ENCODE measurements at regions not wholly inside any gene's neighbourhood (a gene's known extent, or its start where the extent isn't known, plus 50 kb on each side); places are given as distances from the start of the nearest gene placed in this dataset.

GRCh38 chrX:774536-774935 is 143.9 kb downstream of the SHOX start:
- H3F3A ChIP-seq (ENCODE audit: control insufficient read depth, insufficient read depth) = no peaks in the 10 kb centered on the region
- peaks cover 38% of the 10 kb centered on the region for H3K4me1 ChIP-seq (ENCODE audit: control insufficient read depth, low read length)
- H3K9me2 ChIP-seq (replicated peaks; ENCODE audit: control insufficient read depth, low read length) = no peaks in the 10 kb centered on the region
- no peak overlapping the region for H3K4me3 ChIP-seq (ENCODE audit: low read length)
- no peak overlapping the region for H3K4me2 ChIP-seq (ENCODE audit: low read length)
- H3K36me3 ChIP-seq (ENCODE audit: control insufficient read depth, low read length) = no peaks in the 10 kb centered on the region
- H3K27me3 ChIP-seq (ENCODE audit: control insufficient read depth, low read length) = no peaks in the 10 kb centered on the region
- no peaks in the 10 kb centered on the region for H3K9me3 ChIP-seq (ENCODE audit: control insufficient read depth, insufficient read depth, low read length)
- H3K79me2 ChIP-seq (ENCODE audit: control insufficient read depth, low read length) = no peaks in the 10 kb centered on the region
- TF ChIP-seq CTCF (IDR thresholded peaks at IDR 0.05; ENCODE audit: low read depth, low read length, poor library complexity, severe bottlenecking) = no peak
- TF ChIP-seq EZH2phosphoT487 (IDR thresholded peaks at IDR 0.05; ENCODE audit: borderline replicate concordance, low read length) = no peak
- H3K27ac ChIP-seq (ENCODE audit: low read depth, low read length) = no peak overlapping the region
- H4K20me1 ChIP-seq (ENCODE audit: control insufficient read depth, insufficient read depth, low read depth, low read length) = no peaks in the 10 kb centered on the region

- TF ChIP-seq EZH2phosphoT487 (IDR thresholded peaks at IDR 0.05; ENCODE audit: borderline replicate concordance, low read length) (no peak), CTCF (IDR thresholded peaks at IDR 0.05; ENCODE audit: low read depth, low read length, poor library complexity, severe bottlenecking) (no peak)
- Histone ChIP-seq H3K79me2 (ENCODE audit: control insufficient read depth, low read length) (no peaks in the 10 kb centered on the region), H3K4me1 (ENCODE audit: control insufficient read depth, low read length) (peaks cover 48% of the 10 kb centered on the region), H4K20me1 (ENCODE audit: control insufficient read depth, insufficient read depth, low read depth, low read length) (no peaks in the 10 kb centered on the region), H3F3A (ENCODE audit: control insufficient read depth, insufficient read depth) (no peaks in the 10 kb centered on the region; the same call in 1 of the 2 replicates), H3K36me3 (ENCODE audit: control insufficient read depth, low read length) (no peaks in the 10 kb centered on the region), H3K9me3 (ENCODE audit: control insufficient read depth, insufficient read depth, low read length) (no peaks in the 10 kb centered on the region), H3K4me3 (ENCODE audit: low read length) (no peak overlapping the region), H3K4me2 (ENCODE audit: low read length) (no peak overlapping the region), H3K27me3 (ENCODE audit: control insufficient read depth, low read length) (no peaks in the 10 kb centered on the region), H3K9me2 (replicated peaks; ENCODE audit: control insufficient read depth, low read length) (no peaks in the 10 kb centered on the region), H3K27ac (ENCODE audit: low read depth, low read length) (no peak overlapping the region)
These were observed 142.9 kb downstream of the SHOX start for GRCh38 chrX:773292-774025.

GRCh38 chrX:771536-771935 is 140.9 kb downstream of the SHOX start:
- Histone ChIP-seq H3K9me2 (replicated peaks; ENCODE audit: control insufficient read depth, low read length) (no peaks in the 10 kb centered on the region), H3K27ac (ENCODE audit: low read depth, low read length) (peak overlapping the region; percentile 64), H3K4me3 (ENCODE audit: low read length) (peak overlapping the region; percentile 23; the same call in 1 of the 2 replicates), H4K20me1 (ENCODE audit: control insufficient read depth, insufficient read depth, low read depth, low read length) (no peaks in the 10 kb centered on the region), H3K4me1 (ENCODE audit: control insufficient read depth, low read length) (peaks cover 59% of the 10 kb centered on the region), H3K4me2 (ENCODE audit: low read length) (peak overlapping the region; percentile 35; the same call in 1 of the 2 replicates), H3K79me2 (ENCODE audit: control insufficient read depth, low read length) (no peaks in the 10 kb centered on the region), H3K27me3 (ENCODE audit: control insufficient read depth, low read length) (no peaks in the 10 kb centered on the region), H3K36me3 (ENCODE audit: control insufficient read depth, low read length) (no peaks in the 10 kb centered on the region), H3F3A (ENCODE audit: control insufficient read depth, insufficient read depth) (no peaks in the 10 kb centered on the region; the same call in 1 of the 2 replicates), H3K9me3 (ENCODE audit: control insufficient read depth, insufficient read depth, low read length) (no peaks in the 10 kb centered on the region)
- TF ChIP-seq CTCF (IDR thresholded peaks at IDR 0.05; ENCODE audit: low read depth, low read length, poor library complexity, severe bottlenecking) = no peak
- no peak for TF ChIP-seq EZH2phosphoT487 (IDR thresholded peaks at IDR 0.05; ENCODE audit: borderline replicate concordance, low read length)

All from DOHH2 (cell line).